Activated B cell treated with CpG ODN at 0.5 μM for 24 hours (primary cell): ENCODE measurements at regions not wholly inside any gene's neighbourhood (a gene's known extent, or its start where the extent isn't known, plus 50 kb on each side); places are given as distances from the start of the nearest gene placed in this dataset.

Experiments
- ATAC-seq: fragments of 200-7000 bp; cut with Tn5 transposase; one replicate; pipeline ENCODE4 v1.10.0; 2021; ENCODE audit warnings: low read depth, mild to moderate bottlenecking, moderate library complexity
- CTCF ChIA-PET: fragments of 350-600 bp; sonication (Branson Sonifier 250); formaldehyde crosslinking; loops from one replicate; lab custom pipeline; 2021; ENCODE audit warnings: antibody characterized with exemption; lab: Charles Lee
- POLR2A ChIA-PET: fragments of 350-600 bp; sonication (Branson Sonifier 250); formaldehyde crosslinking; loops from one replicate; lab custom pipeline; 2021; ENCODE audit warnings: antibody characterized with exemption; lab: Charles Lee
- DNase-seq: peaks from one replicate; pipeline ENCODE4 v3.0.0; 2022
- H3K27ac Mint-ChIP-seq: one replicate; pipeline ENCODE4 v1.8.0; 2020; ENCODE audit warnings: mixed read lengths
- H3K27me3 Mint-ChIP-seq: one replicate; pipeline ENCODE4 v1.8.0; 2021; ENCODE audit warnings: mixed read lengths
- H3K36me3 Mint-ChIP-seq: one replicate; pipeline ENCODE4 v1.8.0; 2021; ENCODE audit warnings: low read depth, mixed read lengths
- H3K4me1 Mint-ChIP-seq: one replicate; pipeline ENCODE4 v1.8.0; 2021; ENCODE audit warnings: mixed read lengths
- H3K4me3 Mint-ChIP-seq: one replicate; pipeline ENCODE4 v1.8.0; 2020; ENCODE audit warnings: mild to moderate bottlenecking, mixed read lengths
- H3K9me3 Mint-ChIP-seq: one replicate; pipeline ENCODE4 v1.8.0; 2020; ENCODE audit warnings: mixed read lengths
- intact Hi-C: fragments of 100-400 bp; cut with micrococcal nuclease; formaldehyde crosslinking; loops from one replicate; pipeline ENCODE4 v1.15.1; 2024
- TF ChIP-seq, protein P1 (sequence below): fragments of 200-600 bp; IDR thresholded peaks from one replicate; pipeline ENCODE4 v1.8.0; 2022; ENCODE audit warnings: antibody characterized with exemption, mild to moderate bottlenecking

DNA sequence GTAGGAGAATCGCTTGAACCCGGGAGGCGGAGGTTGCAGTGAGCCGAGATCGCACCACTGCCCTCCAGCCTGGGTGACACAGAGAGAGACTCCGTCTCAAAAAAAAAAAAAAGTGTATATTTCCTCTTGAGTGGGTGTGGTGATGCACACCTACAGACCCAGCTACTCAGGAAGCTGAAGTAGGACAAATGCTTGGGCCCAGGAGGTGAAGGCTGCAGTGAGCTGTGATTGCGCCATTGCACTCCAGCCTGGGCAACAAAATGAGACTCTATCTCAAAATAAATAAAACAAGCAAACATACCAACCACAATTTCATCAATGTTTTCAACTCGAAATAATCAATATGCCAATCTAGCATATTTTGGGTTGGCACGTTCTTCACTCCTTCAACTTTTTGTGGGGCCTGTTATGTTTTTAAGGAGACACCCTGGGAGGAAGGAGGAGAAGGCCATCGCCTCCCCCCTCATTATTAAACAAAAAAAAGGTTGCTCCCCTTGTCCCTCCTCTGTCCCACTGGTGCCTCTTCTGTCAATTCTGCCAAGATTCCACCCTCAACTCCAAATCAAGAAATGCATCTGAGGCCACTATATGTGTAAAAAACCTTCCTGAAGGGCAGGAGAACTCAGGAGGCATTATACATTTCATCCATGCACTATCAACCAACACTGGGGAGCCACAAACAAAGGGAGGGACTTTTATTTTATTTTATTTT, 52.4 kb upstream of the ATF7IP2 start:
- no peak for DNase-seq
- Mint-ChIP-seq H3K4me3 (no peak overlapping the region), H3K9me3 (no peaks in the 10 kb centered on the region), H3K27me3 (no peaks in the 10 kb centered on the region), H3K27ac (no peak overlapping the region), H3K4me1 (peaks cover 36% of the 10 kb centered on the region), H3K36me3 (peaks cover 3% of the 10 kb centered on the region)
- no peak for ATAC-seq
- TF ChIP-seq, protein P1, sequence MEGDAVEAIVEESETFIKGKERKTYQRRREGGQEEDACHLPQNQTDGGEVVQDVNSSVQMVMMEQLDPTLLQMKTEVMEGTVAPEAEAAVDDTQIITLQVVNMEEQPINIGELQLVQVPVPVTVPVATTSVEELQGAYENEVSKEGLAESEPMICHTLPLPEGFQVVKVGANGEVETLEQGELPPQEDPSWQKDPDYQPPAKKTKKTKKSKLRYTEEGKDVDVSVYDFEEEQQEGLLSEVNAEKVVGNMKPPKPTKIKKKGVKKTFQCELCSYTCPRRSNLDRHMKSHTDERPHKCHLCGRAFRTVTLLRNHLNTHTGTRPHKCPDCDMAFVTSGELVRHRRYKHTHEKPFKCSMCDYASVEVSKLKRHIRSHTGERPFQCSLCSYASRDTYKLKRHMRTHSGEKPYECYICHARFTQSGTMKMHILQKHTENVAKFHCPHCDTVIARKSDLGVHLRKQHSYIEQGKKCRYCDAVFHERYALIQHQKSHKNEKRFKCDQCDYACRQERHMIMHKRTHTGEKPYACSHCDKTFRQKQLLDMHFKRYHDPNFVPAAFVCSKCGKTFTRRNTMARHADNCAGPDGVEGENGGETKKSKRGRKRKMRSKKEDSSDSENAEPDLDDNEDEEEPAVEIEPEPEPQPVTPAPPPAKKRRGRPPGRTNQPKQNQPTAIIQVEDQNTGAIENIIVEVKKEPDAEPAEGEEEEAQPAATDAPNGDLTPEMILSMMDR = no peak
- CTCF ChIA-PET = no interaction called here
- POLR2A ChIA-PET = interaction anchor here (1.4 kb wide), 1 partner anchor 52 kb away, joined by 5 read pairs; the partner anchor contains the start of gene ATF7IP2
- intact Hi-C loops = no loop called here

DNA sequence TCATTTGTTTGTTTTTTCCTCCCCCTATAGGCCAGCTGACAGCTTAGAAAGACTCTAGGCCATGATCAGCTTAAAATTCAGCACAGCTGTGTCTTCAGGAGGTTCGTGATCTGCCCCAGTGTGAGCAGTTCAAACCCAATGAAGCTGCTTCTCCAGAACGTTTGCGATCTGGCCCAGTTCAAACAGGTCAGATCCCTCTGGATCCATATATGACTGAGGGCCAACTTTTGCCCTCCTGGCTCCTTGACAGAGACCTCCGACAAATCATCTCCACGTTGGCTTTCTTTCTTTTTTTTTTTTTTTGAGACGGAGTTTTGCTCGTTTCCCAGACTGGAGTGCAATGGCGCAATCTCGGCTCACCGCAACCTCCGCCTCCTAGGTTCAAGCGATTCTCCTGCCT, 50.2 kb upstream of the ATF7IP2 start:
- Mint-ChIP-seq H3K9me3 (peaks cover 9% of the 10 kb centered on the region), H3K4me3 (no peak overlapping the region), H3K36me3 (peaks cover 10% of the 10 kb centered on the region), H3K27me3 (no peaks in the 10 kb centered on the region), H3K4me1 (peaks cover 33% of the 10 kb centered on the region), H3K27ac (no peak overlapping the region)
- DNase-seq (no peak), ATAC-seq (no peak)
- CTCF ChIA-PET = no interaction called here
- POLR2A ChIA-PET = no interaction called here
- TF ChIP-seq, protein P1 = no peak
- intact Hi-C loops = no loop called here
